GM19452 (cell line): ENCODE measurements at regions not wholly inside any gene's neighbourhood (a gene's known extent, or its start where the extent isn't known, plus 50 kb on each side); places are given as distances from the start of the nearest gene placed in this dataset.
"Not testable (repeated sequence)": the region's sequence is repeated elsewhere in the genome, so short reads cannot be mapped to it uniquely, and the experiment has no call there.

Source experiments
- ATAC-seq: cut with Tn5 transposase; IDR thresholded peaks from one replicate; pipeline ENCODE4 v1.9.1; 2021; ENCODE audit not compliant: unreplicated experiment

- ATAC-seq: no peak
Observed at GRCh38 chr3:181549266-181549665, 162.5 kb upstream of the SOX2 start.

- ATAC-seq: no peak
Observed at GRCh38 chr3:181541414-181541813, 170.3 kb upstream of the SOX2 start.

GRCh38 chr3:181534781-181535221 lies 176.9 kb upstream of the SOX2 start:
- no peak for ATAC-seq

GRCh38 chr3:181533811-181534210 lies 177.9 kb upstream of the SOX2 start:
- no peak for ATAC-seq

GRCh38 chr3:181530584-181530983 lies 181.1 kb upstream of the SOX2 start:
- ATAC-seq: no peak

- no peak for ATAC-seq
Observed at GRCh38 chr3:181521831-181522230, 189.9 kb upstream of the SOX2 start.

- no peak for ATAC-seq
Observed at GRCh38 chr3:181518222-181518621, 193.5 kb upstream of the SOX2 start.

- ATAC-seq: no peak
Observed at GRCh38 chr3:181512787-181513186, 198.9 kb upstream of the SOX2 start.

- no peak for ATAC-seq
Observed at GRCh38 chr3:181510500-181510899, 201.2 kb upstream of the SOX2 start.

- no peak for ATAC-seq
Observed at GRCh38 chr3:181497358-181497757, 214.4 kb upstream of the SOX2 start.

- no peak for ATAC-seq
Observed at GRCh38 chr3:181493423-181493822, 218.3 kb upstream of the SOX2 start.

GRCh38 chr3:181488536-181488935 lies 223.2 kb upstream of the SOX2 start:
- no peak for ATAC-seq

GRCh38 chr3:181487236-181487978 lies 224.3 kb upstream of the SOX2 start:
- ATAC-seq: no peak

GRCh38 chr3:181486141-181486885 lies 225.4 kb upstream of the SOX2 start:
- ATAC-seq: no peak

- ATAC-seq: no peak
Observed at GRCh38 chr3:181484026-181484425, 227.7 kb upstream of the SOX2 start.

- not testable (repeated sequence) for ATAC-seq
Observed at GRCh38 chr3:181475146-181475545, 236.6 kb upstream of the SOX2 start.

GRCh38 chr3:181470349-181470748 lies 241.4 kb upstream of the SOX2 start:
- ATAC-seq: no peak

- ATAC-seq: no peak
Observed at GRCh38 chr3:181464033-181464694, 247.6 kb upstream of the SOX2 start.

- ATAC-seq: no peak
Observed at GRCh38 chr3:181461381-181461780, 250.3 kb upstream of the SOX2 start.

GRCh38 chr3:181459516-181459915 lies 252.2 kb upstream of the SOX2 start:
- no peak for ATAC-seq

GRCh38 chr3:181458857-181459256 lies 252.9 kb upstream of the SOX2 start:
- no peak for ATAC-seq

GRCh38 chr3:181457756-181458155 lies 254.0 kb upstream of the SOX2 start:
- no peak for ATAC-seq
